Dendritic cell treated with granulocyte-macrophage colony-stimulating factor and Interleukin-4, amounts not matched to agents 40 ng/mL and 50 ng/mL, for 4 days (primary cell): ENCODE measurements at regions not wholly inside any gene's neighbourhood (a gene's known extent, or its start where the extent isn't known, plus 50 kb on each side); places are given as distances from the start of the nearest gene placed in this dataset.

Experiments used
- H3K27ac Mint-ChIP-seq: one replicate; pipeline ENCODE4 v1.8.0; 2022; ENCODE audit warnings: mild to moderate bottlenecking, mixed read lengths
- H3K27me3 Mint-ChIP-seq: one replicate; pipeline ENCODE4 v1.8.0; 2022; ENCODE audit warnings: mild to moderate bottlenecking, mixed read lengths
- H3K36me3 Mint-ChIP-seq: one replicate; pipeline ENCODE4 v1.8.0; 2022; ENCODE audit warnings: low read depth, mixed read lengths
- H3K4me1 Mint-ChIP-seq: one replicate; pipeline ENCODE4 v1.8.0; 2022; ENCODE audit warnings: low read depth, mixed read lengths
- H3K4me3 Mint-ChIP-seq: one replicate; pipeline ENCODE4 v1.8.0; 2022; ENCODE audit warnings: mild to moderate bottlenecking, moderate library complexity, mixed read lengths
- H3K9me3 Mint-ChIP-seq: one replicate; pipeline ENCODE4 v1.8.0; 2022; ENCODE audit warnings: mixed read lengths
- intact Hi-C: fragments of 100-400 bp; cut with micrococcal nuclease; formaldehyde crosslinking; loops from one replicate; pipeline ENCODE4 v1.15.0; 2022

- no peaks in the 10 kb centered on the region for H3K36me3 Mint-ChIP-seq
Observed at GRCh38 chr15:89405494-89405893, 70.9 kb upstream of the POLG start.

GRCh38 chr15:89404023-89404422 is 69.4 kb upstream of the POLG start:
- H3K9me3 Mint-ChIP-seq: no peaks in the 10 kb centered on the region
- H3K4me3 Mint-ChIP-seq: no peak overlapping the region
- H3K36me3 Mint-ChIP-seq: no peaks in the 10 kb centered on the region
- no peak overlapping the region for H3K27ac Mint-ChIP-seq
- intact Hi-C loops: no loop called here
- peaks cover 88% of the 10 kb centered on the region for H3K27me3 Mint-ChIP-seq
- H3K4me1 Mint-ChIP-seq: peaks cover 54% of the 10 kb centered on the region

More at GRCh38 chr15:89405494-89405893, 70.9 kb upstream of the POLG start:
- Mint-ChIP-seq H3K27ac (no peak overlapping the region), H3K4me3 (no peak overlapping the region), H3K4me1 (peaks cover 63% of the 10 kb centered on the region), H3K27me3 (peaks cover 90% of the 10 kb centered on the region), H3K9me3 (no peaks in the 10 kb centered on the region)
- intact Hi-C loops: loop anchor here (5.0 kb wide), 1 partner anchor 38 kb away; no protein-coding TSS in a partner anchor

GRCh38 chr15:89402518-89402805 is 67.8 kb upstream of the POLG start:
- Mint-ChIP-seq H3K27me3 (peaks cover 85% of the 10 kb centered on the region), H3K4me3 (no peak overlapping the region), H3K9me3 (no peaks in the 10 kb centered on the region), H3K36me3 (no peaks in the 10 kb centered on the region), H3K27ac (no peak overlapping the region), H3K4me1 (peaks cover 39% of the 10 kb centered on the region)
- intact Hi-C loops: no loop called here

- H3K36me3 Mint-ChIP-seq: no peaks in the 10 kb centered on the region
- peak overlapping the region; percentile 13 for H3K4me3 Mint-ChIP-seq
- no peaks in the 10 kb centered on the region for H3K9me3 Mint-ChIP-seq
- peaks cover 39% of the 10 kb centered on the region for H3K4me1 Mint-ChIP-seq
- intact Hi-C loops: no loop called here
- H3K27me3 Mint-ChIP-seq: peaks cover 85% of the 10 kb centered on the region
- no peak overlapping the region for H3K27ac Mint-ChIP-seq
Observed at GRCh38 chr15:89401631-89402517, 67.2 kb upstream of the POLG start.

GRCh38 chr15:89400782-89401545 is 66.3 kb upstream of the POLG start:
- intact Hi-C loops: no loop called here
- Mint-ChIP-seq H3K27ac (no peak overlapping the region), H3K27me3 (peaks cover 78% of the 10 kb centered on the region), H3K4me3 (no peak overlapping the region), H3K36me3 (no peaks in the 10 kb centered on the region), H3K9me3 (no peaks in the 10 kb centered on the region), H3K4me1 (peaks cover 39% of the 10 kb centered on the region)

- peaks cover 45% of the 10 kb centered on the region for H3K4me1 Mint-ChIP-seq
- intact Hi-C loops: no loop called here
- peaks cover 78% of the 10 kb centered on the region for H3K27me3 Mint-ChIP-seq
- H3K36me3 Mint-ChIP-seq: no peaks in the 10 kb centered on the region
- no peak overlapping the region for H3K27ac Mint-ChIP-seq
- H3K4me3 Mint-ChIP-seq: no peak overlapping the region
- no peaks in the 10 kb centered on the region for H3K9me3 Mint-ChIP-seq
Observed at GRCh38 chr15:89400116-89400781, 65.6 kb upstream of the POLG start.

GRCh38 chr15:89399238-89400115 is 64.9 kb upstream of the POLG start:
- no peak overlapping the region for H3K27ac Mint-ChIP-seq

GRCh38 chr15:89398896-89399237 is 64.2 kb upstream of the POLG start:
- no peaks in the 10 kb centered on the region for H3K9me3 Mint-ChIP-seq
- no peak overlapping the region for H3K4me3 Mint-ChIP-seq
- intact Hi-C loops: no loop called here
- H3K36me3 Mint-ChIP-seq: no peaks in the 10 kb centered on the region
- peaks cover 75% of the 10 kb centered on the region for H3K27me3 Mint-ChIP-seq
- no peak overlapping the region for H3K27ac Mint-ChIP-seq
- H3K4me1 Mint-ChIP-seq: peaks cover 58% of the 10 kb centered on the region

More at GRCh38 chr15:89399238-89400115, 64.9 kb upstream of the POLG start:
- no peaks in the 10 kb centered on the region for H3K36me3 Mint-ChIP-seq
- peak overlapping the region; percentile 64 for H3K4me3 Mint-ChIP-seq
- H3K27me3 Mint-ChIP-seq: peaks cover 75% of the 10 kb centered on the region
- no peaks in the 10 kb centered on the region for H3K9me3 Mint-ChIP-seq
- H3K4me1 Mint-ChIP-seq: peaks cover 52% of the 10 kb centered on the region
- intact Hi-C loops: no loop called here

- no peak overlapping the region for H3K4me3 Mint-ChIP-seq
- no peak overlapping the region for H3K27ac Mint-ChIP-seq
- no peaks in the 10 kb centered on the region for H3K9me3 Mint-ChIP-seq
- peaks cover 66% of the 10 kb centered on the region for H3K4me1 Mint-ChIP-seq
- intact Hi-C loops: no loop called here
- no peaks in the 10 kb centered on the region for H3K36me3 Mint-ChIP-seq
- H3K27me3 Mint-ChIP-seq: peaks cover 66% of the 10 kb centered on the region
Observed at GRCh38 chr15:89397653-89398023, 63.0 kb upstream of the POLG start.

- H3K36me3 Mint-ChIP-seq: no peaks in the 10 kb centered on the region
- peaks cover 59% of the 10 kb centered on the region for H3K4me1 Mint-ChIP-seq
- peaks cover 62% of the 10 kb centered on the region for H3K27me3 Mint-ChIP-seq
- no peaks in the 10 kb centered on the region for H3K9me3 Mint-ChIP-seq
- intact Hi-C loops: no loop called here
- H3K27ac Mint-ChIP-seq: no peak overlapping the region
- H3K4me3 Mint-ChIP-seq: no peak overlapping the region
Observed at GRCh38 chr15:89396723-89397652, 62.4 kb upstream of the POLG start.

- intact Hi-C loops: no loop called here
- H3K9me3 Mint-ChIP-seq: no peaks in the 10 kb centered on the region
- peak overlapping the region; percentile 33 for H3K27ac Mint-ChIP-seq
- H3K4me1 Mint-ChIP-seq: peaks cover 49% of the 10 kb centered on the region
- H3K27me3 Mint-ChIP-seq: peaks cover 58% of the 10 kb centered on the region
- no peak overlapping the region for H3K4me3 Mint-ChIP-seq
- H3K36me3 Mint-ChIP-seq: no peaks in the 10 kb centered on the region
Observed at GRCh38 chr15:89395996-89396395, 61.4 kb upstream of the POLG start.

- peak overlapping the region; percentile 33 for H3K27ac Mint-ChIP-seq
- no peak overlapping the region for H3K4me3 Mint-ChIP-seq
- intact Hi-C loops: no loop called here
- H3K36me3 Mint-ChIP-seq: no peaks in the 10 kb centered on the region
- peaks cover 44% of the 10 kb centered on the region for H3K4me1 Mint-ChIP-seq
- H3K9me3 Mint-ChIP-seq: no peaks in the 10 kb centered on the region
- peaks cover 56% of the 10 kb centered on the region for H3K27me3 Mint-ChIP-seq
Observed at GRCh38 chr15:89395461-89395871, 60.8 kb upstream of the POLG start.

- H3K4me3 Mint-ChIP-seq: no peak overlapping the region
- H3K27me3 Mint-ChIP-seq: peaks cover 52% of the 10 kb centered on the region
- no peaks in the 10 kb centered on the region for H3K36me3 Mint-ChIP-seq
- intact Hi-C loops: no loop called here
- peaks cover 44% of the 10 kb centered on the region for H3K4me1 Mint-ChIP-seq
- H3K27ac Mint-ChIP-seq: no peak overlapping the region
- no peaks in the 10 kb centered on the region for H3K9me3 Mint-ChIP-seq
Observed at GRCh38 chr15:89395031-89395430, 60.4 kb upstream of the POLG start.
